Myocyte (in vitro differentiated cells): ENCODE measurements at regions not wholly inside any gene's neighbourhood (a gene's known extent, or its start where the extent isn't known, plus 50 kb on each side); places are given as distances from the start of the nearest gene placed in this dataset.

Experiments used
- DNase-seq: peaks from one replicate; pipeline ENCODE4 v3.0.0-alpha.2; 2012; ENCODE audit warnings: low read depth

DNA sequence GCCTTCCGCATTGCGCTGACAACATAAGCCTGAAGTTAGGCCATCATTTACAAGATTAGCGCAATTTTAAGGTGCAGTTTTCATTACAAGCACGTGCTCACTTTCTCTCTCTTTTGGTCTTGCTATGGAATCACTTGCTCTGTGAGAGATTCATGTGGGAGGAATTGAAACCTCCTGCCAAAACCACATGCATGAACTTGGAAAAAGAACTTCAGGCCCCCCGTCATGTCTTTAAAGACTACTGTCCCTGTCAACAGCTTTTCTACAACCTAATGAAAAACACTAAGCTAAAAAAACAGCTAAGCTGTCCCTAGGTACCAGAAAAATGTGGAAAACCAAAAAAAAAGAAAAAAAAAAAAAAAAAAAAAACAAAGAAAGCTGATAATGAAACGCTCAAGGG, 1707.6 kb upstream of the RAG2 start:
- DNase-seq = peak; percentile 8

DNA sequence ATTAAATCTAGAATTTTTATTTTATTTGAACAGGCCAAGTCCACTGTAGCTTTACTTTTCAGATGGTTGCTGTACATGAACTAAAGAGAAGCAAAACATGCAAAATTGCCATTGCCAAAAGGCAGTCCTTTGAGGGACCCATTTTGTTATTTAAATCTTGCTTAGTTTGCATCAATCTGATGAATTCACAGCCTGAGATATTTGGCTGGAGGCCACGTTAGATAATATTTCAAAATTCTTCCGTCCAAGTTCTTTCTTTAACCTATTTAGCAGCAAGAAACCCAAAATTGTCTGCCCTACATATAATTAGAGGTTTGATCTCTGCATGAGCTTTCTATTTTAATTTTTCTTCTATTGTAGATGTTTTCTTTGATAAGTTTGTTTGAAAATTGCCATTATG, 1706.9 kb upstream of the RAG2 start:
- no peak for DNase-seq

DNA sequence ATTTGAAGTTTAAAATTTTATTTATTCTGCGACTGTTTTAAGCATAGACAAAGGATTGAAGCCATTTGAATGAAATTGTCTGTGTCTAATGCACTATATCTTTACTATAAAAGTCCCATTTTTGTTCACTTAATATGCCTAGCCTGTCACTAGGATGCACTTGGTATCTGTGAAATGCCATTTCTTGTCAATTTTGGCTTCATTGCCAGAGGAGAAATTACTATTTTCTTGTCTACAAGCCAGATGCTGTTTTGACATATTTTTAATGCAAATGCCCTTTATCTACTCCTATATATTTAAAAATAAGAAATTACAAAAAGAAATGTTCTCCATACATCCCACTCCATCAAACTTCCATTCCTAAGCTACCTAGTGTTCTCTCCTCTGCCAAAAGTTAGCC, 1704.5 kb upstream of the RAG2 start:
- DNase-seq = no peak

DNA sequence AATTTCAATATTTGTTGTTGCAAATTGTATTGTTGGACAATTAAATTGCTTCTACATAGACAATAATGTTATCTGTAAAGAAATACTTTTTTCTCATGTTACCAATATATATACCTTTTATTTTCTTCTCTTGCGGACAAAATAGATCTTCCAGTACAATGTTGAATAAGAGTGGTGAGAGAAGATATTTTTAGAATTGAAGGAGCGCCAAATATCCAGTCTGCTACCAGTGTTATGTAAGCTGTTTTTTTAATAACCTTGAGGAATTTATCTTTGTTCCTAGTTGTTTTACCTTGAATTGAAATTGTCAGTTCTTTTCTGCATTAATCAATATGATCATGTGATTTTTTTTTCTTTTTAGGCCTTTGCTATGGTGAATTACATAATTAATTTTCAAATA, 1702.5 kb upstream of the RAG2 start:
- DNase-seq = peak; percentile 9

DNA sequence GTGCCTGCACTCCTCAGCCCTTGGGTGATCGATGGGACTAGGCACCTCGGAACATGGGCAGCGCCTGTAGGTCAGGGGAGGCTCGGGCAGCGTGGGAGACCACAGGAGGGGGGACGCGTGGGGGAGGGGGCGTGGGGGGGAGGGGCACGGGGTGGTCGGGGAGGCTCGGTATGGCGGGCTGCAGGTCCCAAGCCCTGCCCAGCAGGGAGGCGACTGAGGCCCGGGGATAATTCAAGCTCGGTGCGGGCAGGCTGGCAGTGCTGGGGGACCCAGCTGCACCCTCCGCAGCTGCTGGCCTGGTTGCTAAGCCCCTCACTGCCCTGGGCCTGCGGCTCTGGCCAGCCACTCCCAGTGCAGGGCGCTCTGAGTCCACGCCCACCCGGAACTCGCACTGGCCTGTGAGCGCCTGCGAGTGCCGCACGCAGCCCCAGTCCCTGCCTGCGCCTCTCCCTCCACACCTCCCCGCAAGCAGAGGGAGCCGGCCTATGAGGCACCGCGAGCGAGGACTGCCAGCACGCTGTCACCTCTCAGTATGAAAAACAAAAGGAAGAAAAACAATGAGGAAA, 1698.3 kb upstream of the RAG2 start:
- DNase-seq = no peak

DNA sequence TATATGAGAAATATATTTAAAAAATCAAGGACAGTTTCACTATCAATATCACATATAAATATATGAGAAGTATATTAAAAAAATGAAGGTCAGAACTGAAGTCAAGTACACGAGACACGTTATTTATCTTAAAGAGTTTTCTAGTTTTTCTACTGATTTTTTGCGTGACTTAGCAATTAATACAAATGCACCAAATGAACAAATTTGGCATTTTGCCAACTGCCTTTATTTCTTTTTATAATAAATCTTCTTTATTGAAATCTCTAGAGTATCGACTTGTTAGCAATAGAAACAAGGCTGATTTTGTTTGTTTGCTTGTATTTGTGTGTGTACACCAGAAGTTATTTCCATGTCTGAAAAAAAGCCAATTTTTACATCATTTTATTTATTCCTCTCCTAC, 1684.7 kb upstream of the RAG2 start:
- no peak for DNase-seq

DNA sequence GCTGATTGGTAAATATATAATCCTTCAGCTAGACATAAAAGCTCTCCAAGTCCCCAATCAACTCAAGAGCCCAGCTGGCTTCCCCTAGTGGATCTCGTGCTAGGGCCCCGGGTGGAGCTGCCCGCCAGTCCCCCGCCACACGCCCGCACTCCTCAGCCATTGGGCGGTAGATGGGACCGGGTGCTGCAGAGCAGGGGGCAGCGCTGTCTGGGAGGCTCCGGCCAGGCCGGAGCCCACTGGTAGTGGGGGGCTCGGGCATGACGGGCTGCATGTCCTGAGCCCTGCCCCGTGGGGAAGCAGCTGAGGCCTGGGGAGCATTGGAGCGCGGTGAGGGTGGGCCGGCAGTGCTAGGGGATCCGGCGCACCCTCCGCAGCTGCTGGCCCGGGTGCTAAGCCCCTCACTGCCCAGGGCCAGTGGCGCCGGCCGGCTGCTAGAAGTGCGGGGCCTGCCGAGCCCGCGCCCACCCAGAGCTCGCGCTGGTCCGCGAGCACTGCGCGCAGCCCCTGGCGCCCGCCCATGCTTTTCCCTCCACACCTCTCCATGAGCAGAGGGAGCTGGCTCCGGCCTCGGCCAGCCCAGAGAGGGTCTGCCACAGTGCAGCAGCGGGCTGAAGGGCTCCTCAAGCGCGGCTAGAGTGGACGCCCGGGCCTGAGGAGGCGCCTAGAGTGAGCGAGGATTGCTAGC, 1680.6 kb upstream of the RAG2 start:
- no peak for DNase-seq

DNA sequence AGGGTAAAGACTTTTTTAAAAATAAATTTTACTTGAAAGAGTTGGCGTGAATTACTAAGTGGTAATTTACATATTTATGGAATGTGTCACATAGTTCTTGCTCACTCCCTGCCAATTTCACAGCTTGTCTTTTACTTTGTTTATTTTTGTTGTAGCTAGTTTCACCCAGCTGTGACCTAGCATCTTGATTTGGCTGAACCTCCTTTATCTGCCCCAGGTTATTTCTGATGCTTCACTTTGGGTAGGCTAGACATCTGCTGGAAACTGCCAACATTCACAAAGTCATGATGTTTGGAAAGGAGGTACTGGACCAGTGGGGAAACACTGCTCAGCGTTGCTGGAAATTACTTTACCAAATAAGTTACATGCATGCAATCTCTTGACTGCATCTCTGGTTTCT, 1676.0 kb upstream of the RAG2 start:
- DNase-seq = peak; percentile 13

DNA sequence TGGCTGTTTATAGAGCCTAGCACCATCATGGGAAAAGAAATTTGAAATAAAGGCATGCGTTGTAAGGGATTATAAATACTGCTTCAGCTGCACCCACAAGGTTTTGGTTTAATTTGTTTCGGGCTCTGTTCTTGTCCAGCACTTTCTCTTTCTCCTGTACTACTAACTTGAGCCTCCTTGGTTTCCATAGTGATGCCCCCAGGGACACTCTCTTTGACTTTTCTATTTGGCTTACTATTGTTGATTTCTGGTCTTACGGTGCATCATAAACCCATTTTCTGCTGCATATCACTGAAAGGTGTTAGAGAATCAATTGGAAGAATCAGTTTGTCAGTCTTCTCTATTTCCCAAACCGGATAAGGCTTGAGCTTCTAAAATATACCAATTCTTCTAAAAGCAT, 1674.3 kb upstream of the RAG2 start:
- DNase-seq = no peak

DNA sequence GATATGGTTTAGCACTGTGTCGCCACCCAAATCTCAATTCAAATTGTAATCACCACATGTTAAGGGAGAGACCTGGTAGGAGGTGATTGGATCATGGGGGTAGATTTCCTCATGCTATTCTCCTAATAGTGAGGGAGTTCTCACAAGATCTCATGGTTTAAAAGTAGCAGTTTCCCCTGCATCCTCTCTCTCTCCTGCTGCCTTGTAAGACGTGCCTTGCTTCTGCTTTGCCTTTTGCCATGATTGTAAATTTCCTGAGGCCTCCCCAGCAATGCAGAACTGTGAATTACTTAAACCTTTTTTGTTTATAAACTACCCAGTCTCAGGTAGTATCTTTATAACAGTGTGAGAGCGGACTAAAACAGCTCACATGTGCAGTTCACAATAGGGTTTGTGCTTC, 1668.7 kb upstream of the RAG2 start:
- no peak for DNase-seq

DNA sequence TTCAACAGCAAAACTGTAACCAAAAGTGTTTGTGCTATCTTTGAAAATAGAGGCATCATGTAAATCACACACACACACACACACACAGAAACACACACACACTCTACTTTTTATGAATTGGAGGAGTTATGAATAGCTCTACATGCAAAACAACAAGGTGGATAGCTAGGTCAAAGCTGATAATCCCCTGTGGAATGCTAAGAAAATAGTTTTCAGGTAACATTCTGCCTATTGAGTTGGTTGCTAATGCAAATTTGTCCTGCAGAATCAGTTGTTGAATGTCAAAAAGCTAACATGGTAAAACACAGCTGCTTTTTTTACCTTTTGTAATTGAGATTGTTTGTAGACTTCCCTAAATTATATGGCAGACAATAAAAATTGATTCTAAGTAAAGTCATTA, 1658.4 kb upstream of the RAG2 start:
- no peak for DNase-seq

DNA sequence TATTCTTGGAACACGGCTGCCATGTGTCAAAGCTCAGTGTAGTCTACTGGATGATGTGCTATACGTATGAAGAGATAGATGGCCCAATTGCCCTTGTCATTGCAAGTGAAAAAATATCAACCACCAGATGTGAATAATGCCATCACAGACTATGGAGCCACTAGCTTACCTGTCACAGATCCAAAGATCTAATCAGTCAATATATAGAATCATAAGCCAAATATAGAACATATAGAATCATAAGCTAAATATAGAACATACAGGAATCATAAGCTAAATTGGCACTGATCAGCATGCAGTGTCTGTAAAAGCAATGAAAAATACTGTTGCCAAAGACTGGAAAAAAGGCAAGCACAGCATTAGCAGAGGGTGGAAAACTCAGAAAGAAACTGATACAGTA, 1656.9 kb upstream of the RAG2 start:
- no peak for DNase-seq

DNA sequence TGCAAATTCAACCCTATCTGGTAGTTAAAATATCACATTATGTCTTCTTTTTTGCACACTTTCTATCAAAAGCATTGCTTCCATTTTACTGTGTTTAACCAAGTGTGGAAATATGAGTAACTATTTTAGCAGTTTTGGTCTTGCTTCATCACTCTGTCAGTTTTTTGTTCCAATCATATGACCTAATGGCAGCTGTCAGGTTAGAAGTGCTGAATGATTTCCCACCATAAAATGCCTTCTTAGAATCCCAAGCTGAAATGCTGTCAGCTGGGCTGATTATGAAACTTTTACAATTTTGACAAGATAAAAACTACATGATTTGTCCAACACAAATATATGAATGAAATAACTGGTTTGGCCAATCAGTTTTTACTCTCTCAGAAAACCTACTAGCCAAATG, 1654.6 kb upstream of the RAG2 start:
- peak; percentile 12 for DNase-seq

DNA sequence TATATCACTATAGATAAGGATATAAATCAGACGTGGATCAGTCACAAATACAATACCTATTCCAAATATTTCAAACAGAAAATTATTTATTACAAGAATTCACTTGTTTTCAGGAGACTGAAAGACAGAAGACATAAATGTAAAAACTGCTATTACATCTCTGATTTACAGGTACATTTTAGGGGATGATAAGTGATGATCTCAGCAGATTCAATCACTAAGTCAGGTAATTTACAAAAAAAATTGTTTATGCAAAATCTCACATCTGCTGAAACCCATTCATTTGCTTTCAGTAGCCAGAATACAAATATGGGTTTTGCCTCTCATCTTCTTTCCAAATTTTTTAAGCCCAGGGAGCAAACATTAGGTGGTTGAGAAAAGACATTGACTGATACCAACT, 1648.4 kb upstream of the RAG2 start:
- no peak for DNase-seq

DNA sequence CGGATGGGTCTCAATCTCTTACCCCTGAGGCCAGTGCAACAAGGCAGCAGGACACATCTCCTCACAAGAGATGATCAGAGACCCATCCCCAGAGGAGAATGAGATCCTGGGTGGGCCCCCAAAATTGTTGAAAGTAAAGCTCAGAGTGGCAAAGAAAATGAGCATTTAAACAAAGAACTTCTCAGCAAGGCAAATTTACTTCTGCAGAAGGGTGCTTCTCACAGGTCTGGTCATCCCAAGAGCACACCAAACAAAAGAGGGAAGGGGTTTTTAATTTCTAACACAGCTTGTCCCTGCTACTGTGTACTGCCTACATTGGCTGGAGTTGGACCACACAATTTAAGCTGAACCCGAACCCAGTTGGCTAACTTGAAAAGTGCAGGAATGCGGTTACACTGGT, 1628.6 kb upstream of the RAG2 start:
- no peak for DNase-seq

DNA sequence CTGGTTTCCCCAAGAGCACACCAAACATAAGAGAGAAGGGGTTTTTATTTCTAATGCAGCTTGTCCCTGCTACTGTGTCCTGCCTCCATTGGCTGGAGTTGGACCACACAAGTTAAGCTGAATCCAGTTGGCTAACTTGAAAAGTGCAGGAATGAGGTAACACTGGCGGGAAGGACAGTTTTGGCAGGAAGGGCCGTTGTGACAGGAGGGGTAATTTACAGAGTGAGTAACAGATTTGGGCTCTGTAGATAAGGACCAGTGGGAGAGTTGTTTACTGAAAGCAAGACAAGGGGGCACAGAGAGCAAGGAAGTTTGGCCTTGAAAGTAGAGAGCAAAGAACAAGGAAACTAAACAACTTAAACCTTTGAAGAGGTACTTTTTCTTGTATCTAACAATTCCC, 1623.3 kb upstream of the RAG2 start:
- no peak for DNase-seq

DNA sequence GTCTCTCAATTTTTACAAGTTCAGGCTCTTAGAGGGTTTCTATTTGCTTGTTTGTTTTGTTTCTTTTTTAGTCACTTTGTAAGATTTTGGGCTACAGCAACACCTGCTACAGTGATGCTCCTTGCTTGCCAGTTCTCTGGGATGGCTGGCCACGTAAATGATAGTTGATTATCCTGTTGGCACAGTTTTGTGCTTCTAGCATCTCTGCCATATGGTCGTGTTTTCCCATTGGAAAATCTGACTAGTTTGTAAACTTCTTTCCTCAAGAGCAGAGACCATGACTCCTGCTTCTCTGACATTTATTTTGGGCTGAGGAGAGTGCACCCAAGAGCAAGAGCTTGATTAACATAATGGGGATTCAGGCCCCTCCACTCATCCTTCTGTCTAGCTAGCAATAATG, 1621.6 kb upstream of the RAG2 start:
- DNase-seq = no peak

DNA sequence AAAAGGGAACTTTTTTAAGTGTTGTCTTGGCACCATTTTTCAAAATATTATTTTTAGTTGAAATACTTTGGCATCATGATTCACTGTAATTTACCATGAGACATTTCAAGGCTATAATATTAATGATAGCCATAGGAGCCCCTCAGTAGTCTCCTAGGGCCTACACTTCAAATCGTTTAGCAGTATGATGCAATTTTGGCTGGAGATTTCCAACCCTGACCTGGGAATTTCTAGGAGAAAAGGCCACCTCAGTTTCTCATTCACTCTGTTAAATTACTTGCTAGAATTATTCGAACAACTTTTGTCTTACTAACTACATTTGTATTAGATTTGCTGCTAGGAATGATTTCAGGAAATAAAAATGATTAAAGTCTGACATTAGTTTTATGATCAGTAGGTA, 1610.9 kb upstream of the RAG2 start:
- no peak for DNase-seq

DNA sequence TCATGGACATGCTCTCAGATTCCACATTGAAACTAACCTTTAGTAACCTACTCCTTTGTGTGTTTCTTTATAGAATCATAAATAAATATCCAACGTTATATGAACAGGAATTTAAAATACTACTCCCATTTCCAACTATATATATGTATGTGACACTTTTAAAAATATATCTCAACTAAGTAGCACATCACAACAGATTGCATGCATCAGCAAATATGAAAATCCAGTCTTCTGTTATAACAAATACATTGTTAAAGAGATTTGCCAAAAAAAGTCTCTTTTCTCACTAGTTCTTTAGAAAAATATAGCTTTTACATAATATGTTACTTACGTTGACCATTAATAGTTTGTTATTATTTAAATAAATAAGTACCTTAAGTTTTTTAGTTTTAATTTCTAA, 1608.6 kb upstream of the RAG2 start:
- DNase-seq = no peak

DNA sequence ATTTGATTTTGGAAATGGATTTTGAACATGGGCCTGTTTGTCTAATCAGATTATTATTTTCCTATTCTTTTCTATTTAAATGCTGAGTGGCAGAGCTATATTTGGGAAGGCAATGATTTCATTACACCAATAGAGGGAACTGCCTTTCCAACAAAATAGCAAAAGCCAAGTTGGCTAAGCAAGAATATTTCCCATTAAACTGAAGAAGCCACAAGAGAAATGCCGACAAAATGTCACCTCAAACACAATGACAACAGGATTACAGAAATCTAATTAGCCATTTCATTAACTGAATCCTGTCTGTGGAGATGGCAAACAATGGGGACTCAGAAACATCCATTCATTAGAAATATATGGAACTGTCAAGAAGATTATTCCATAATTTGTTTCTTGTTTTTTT, 1593.1 kb upstream of the RAG2 start:
- DNase-seq = peak; percentile 7

DNA sequence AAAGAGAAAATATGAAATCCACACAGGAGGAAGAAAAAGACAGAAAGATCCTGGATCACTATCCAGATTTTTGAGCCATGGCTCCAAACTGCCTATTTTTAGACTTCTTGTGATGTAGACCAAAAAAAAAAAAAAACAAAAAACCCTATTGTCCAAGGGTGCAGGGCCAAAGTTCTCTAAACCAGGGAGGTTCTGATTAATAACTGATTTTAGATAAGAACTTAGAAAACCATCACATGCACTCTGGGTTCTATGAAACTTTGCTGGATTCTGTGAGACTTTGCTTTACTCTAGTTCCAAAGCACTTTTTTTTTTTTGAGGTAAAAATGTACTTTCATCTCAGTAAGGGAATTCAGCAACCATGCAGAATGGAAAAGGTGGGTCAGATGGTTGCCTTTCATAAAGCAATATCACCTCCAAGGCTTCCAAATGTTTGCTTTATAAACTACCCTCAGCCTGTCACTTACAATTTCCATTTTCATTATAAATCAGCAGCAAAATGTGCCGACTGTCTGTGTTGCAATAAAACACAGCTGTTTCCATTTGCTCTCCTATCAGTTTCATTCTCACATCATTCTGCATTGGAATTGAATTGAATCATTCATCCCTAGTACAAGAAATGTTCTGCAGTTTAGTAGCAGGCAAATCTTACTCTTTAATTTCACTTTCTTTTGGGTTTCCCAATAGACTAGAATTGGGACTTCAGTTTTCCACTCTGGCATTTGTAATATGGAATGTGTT, 1584.3 kb upstream of the RAG2 start:
- DNase-seq = peak; percentile 14

DNA sequence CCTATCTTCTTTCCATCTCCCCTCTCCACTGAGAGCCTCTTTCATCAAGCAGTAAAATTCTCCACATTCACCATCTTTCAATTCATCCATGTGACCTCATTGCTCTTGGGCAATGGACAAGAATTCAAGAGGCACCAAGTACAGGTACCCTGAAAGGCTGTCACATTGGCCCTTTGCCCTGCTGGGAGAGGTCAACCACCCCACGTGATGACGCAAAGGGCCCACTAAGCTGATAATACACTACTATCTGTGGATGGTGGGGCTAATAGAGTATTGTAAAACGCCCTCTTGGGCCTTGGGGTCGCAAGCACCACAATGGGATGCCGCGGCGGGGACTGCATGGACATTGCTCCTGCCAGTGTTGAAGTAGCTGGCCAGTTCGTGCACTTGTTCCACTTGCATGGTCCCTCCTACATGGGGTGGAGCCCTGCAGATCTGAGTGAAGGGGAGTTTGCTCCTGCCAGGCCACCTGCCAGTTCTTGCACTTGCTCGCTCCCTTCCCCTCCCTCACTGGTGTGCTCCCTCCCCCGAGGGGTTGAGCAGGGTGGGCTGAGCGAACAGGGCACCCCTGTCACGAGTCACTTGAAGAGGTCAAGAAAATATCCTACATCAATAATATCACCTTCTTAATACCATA, 1578.8 kb upstream of the RAG2 start:
- DNase-seq = no peak

DNA sequence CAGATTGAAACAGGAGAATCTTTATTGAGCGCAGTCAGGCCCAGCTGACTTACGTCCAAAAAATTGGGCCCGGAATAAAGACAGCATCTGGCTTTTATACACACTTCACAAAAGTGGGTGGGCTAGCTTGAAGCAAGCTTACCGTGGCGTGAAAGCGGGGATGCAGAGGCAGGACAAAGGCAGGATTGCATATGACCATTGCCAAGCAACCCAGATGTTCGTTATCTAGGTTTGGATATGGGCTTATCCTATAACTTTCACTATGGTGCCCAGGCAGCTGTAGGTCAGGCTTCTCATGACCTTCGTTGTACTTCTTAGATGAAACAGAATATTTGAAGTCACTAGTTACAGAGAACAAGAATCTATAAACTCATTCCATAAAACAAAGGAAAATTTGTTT, 1575.6 kb upstream of the RAG2 start:
- DNase-seq = no peak
